OCI-LY1 (cell line): ENCODE measurements at regions not wholly inside any gene's neighbourhood (a gene's known extent, or its start where the extent isn't known, plus 50 kb on each side); places are given as distances from the start of the nearest gene placed in this dataset.

Experiments used
- H2AFZ ChIP-seq: fragments of 200-600 bp; sonication (generic), shearing (Covaris generic); 2 replicates; pipeline ENCODE4 v1.6.0; 2014; ENCODE audit warnings: antibody characterized with exemption, mild to moderate bottlenecking, low read length
- H3F3A ChIP-seq: fragments of 200-600 bp; sonication (generic), shearing (Covaris generic); 2 replicates; pipeline ENCODE4 v1.6.0; 2014; ENCODE audit warnings: mild to moderate bottlenecking, antibody characterized with exemption, low read length, moderate library complexity; ENCODE audit not compliant: insufficient read depth
- H3K27ac ChIP-seq: fragments of 200-600 bp; sonication (generic); 2 replicates; pipeline ENCODE4 v1.5.1; 2014; ENCODE audit warnings: low read length, mixed run types, mild to moderate bottlenecking, low read depth; ENCODE audit not compliant: poor library complexity, severe bottlenecking
- H3K27me3 ChIP-seq: fragments of 200-600 bp; sonication (generic); 2 replicates; pipeline ENCODE4 v1.6.0; 2014; ENCODE audit warnings: antibody characterized with exemption, mild to moderate bottlenecking, low read length, moderate library complexity; ENCODE audit not compliant: insufficient read depth
- H3K36me3 ChIP-seq: fragments of 200-600 bp; sonication (generic); 2 replicates; pipeline ENCODE4 v1.6.1; 2014; ENCODE audit warnings: mild to moderate bottlenecking, antibody characterized with exemption, low read length, moderate library complexity, mixed read lengths; ENCODE audit not compliant: insufficient read depth
- H3K4me1 ChIP-seq: fragments of 200-600 bp; sonication (generic); 2 replicates; pipeline ENCODE4 v1.5.1; 2014; ENCODE audit warnings: mild to moderate bottlenecking, low read length, moderate library complexity; ENCODE audit not compliant: insufficient read depth, severe bottlenecking
- H3K4me2 ChIP-seq: fragments of 200-600 bp; sonication (generic), shearing (Covaris generic); 2 replicates; pipeline ENCODE4 v1.6.1; 2014; ENCODE audit warnings: low read length
- H3K4me3 ChIP-seq: fragments of 200-600 bp; sonication (generic); 2 replicates; pipeline ENCODE4 v1.5.1; 2014; ENCODE audit warnings: low read length, low read depth, mild to moderate bottlenecking, mixed read lengths; ENCODE audit not compliant: poor library complexity, severe bottlenecking
- H3K79me2 ChIP-seq: fragments of 200-600 bp; shearing (Covaris generic); 2 replicates; pipeline ENCODE4 v1.6.1; 2016; ENCODE audit warnings: mixed run types, low read length, mixed read lengths; ENCODE audit not compliant: insufficient read depth
- H3K9ac ChIP-seq: fragments of 200-600 bp; sonication (generic), shearing (Covaris generic); 2 replicates; pipeline ENCODE4 v1.6.1; 2014; ENCODE audit warnings: mild to moderate bottlenecking, low read length, mixed read lengths
- H3K9me2 ChIP-seq: fragments of 200-600 bp; sonication (generic), shearing (Covaris generic); 2 replicates; pipeline ENCODE4 v1.6.1; 2014; ENCODE audit warnings: low read depth, mild to moderate bottlenecking, low read length, mixed read lengths
- H3K9me3 ChIP-seq: fragments of 200-600 bp; shearing (Covaris generic); 2 replicates; pipeline ENCODE4 v1.6.1; 2014; ENCODE audit warnings: low read length, mixed read lengths
- H4K20me1 ChIP-seq: fragments of 200-600 bp; sonication (generic), shearing (Covaris generic); 2 replicates; pipeline ENCODE4 v1.6.0; 2016; ENCODE audit warnings: mild to moderate bottlenecking, low read length; ENCODE audit not compliant: insufficient read depth
- CTCF ChIP-seq: fragments of 200-600 bp; sonication (generic), shearing (Covaris generic); IDR thresholded peaks from 2 replicates; pipeline ENCODE4 v1.5.1; 2017; ENCODE audit warnings: mild to moderate bottlenecking, antibody characterized with exemption, low read length, moderate library complexity, mixed read lengths
- EZH2 ChIP-seq: fragments of 200-600 bp; sonication (generic), shearing (Covaris generic); IDR thresholded peaks from 2 replicates; pipeline ENCODE4 v1.8.0; 2017; ENCODE audit warnings: borderline replicate concordance, mixed run types, mild to moderate bottlenecking, antibody characterized with exemption, low read length, moderate library complexity, mixed read lengths

GRCh38 chr11:104564921-104565582 lies 333.2 kb downstream of the CASP12 start:
- no peaks in the 10 kb centered on the region for H3F3A ChIP-seq
- no peaks in the 10 kb centered on the region for H3K79me2 ChIP-seq
- no peak overlapping the region for H3K4me3 ChIP-seq
- H3K27ac ChIP-seq: no peak overlapping the region
- H2AFZ ChIP-seq: no peak overlapping the region
- H3K9me2 ChIP-seq: no peaks in the 10 kb centered on the region
- H4K20me1 ChIP-seq: no peaks in the 10 kb centered on the region
- H3K9me3 ChIP-seq: no peaks in the 10 kb centered on the region
- H3K9ac ChIP-seq: no peak overlapping the region
- H3K4me2 ChIP-seq: no peak overlapping the region
- no peaks in the 10 kb centered on the region for H3K4me1 ChIP-seq
- no peak for TF ChIP-seq EZH2
- H3K27me3 ChIP-seq: no peaks in the 10 kb centered on the region
- H3K36me3 ChIP-seq: no peaks in the 10 kb centered on the region

DNA sequence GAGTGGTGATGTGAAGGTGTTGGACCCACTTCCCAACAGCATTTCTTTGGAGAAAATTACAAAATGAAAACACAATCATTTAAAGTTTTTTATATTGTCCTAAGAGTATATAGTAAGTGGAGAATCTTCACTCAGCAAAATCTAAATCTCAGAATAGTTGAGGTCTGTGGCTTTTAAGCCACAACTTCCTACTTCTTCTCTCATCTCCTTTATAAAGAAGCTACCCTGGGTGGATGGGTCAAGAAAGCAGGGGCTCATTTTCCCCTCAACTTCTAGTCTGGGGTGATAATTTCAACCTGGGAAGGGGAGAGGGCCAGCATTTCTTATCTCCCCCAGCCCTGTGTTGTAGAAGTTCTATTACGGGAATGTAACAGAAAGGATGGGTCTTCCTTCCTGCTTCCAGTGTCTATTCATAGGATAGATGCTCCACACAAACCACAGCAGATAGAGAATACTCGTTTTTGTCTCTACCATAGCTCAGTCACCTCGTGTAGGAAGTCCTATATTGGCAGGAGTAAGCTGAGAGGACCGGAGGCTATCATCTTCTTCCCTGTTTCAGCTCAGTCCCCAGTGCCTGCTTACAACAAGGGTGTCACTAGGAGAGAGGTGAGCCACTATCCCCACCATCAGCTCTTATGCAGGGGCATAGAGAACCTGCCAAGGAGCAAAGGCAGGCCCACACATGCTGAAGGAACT lies 341.5 kb downstream of the CASP12 start:
- Histone ChIP-seq H3F3A (no peaks in the 10 kb centered on the region), H3K79me2 (no peaks in the 10 kb centered on the region), H3K36me3 (no peaks in the 10 kb centered on the region), H4K20me1 (no peaks in the 10 kb centered on the region), H3K4me3 (no peak overlapping the region), H3K9ac (no peak overlapping the region), H3K9me3 (no peaks in the 10 kb centered on the region), H2AFZ (no peak overlapping the region), H3K4me2 (no peak overlapping the region), H3K4me1 (no peaks in the 10 kb centered on the region), H3K27me3 (no peaks in the 10 kb centered on the region), H3K27ac (no peak overlapping the region), H3K9me2 (no peaks in the 10 kb centered on the region)
- TF ChIP-seq EZH2 (no peak), CTCF (no peak)

GRCh38 chr11:104549019-104549418 lies 349.2 kb downstream of the CASP12 start:
- Histone ChIP-seq H3K36me3 (no peaks in the 10 kb centered on the region), H3K4me2 (no peak overlapping the region), H3K4me1 (no peaks in the 10 kb centered on the region), H3F3A (no peaks in the 10 kb centered on the region), H3K27me3 (no peaks in the 10 kb centered on the region), H3K9me3 (no peaks in the 10 kb centered on the region), H3K79me2 (no peaks in the 10 kb centered on the region), H3K27ac (no peak overlapping the region), H3K9ac (no peak overlapping the region), H4K20me1 (no peaks in the 10 kb centered on the region), H3K9me2 (no peaks in the 10 kb centered on the region), H3K4me3 (no peak overlapping the region), H2AFZ (no peak overlapping the region)
- TF ChIP-seq CTCF (no peak), EZH2 (no peak)
